ENCODE measurements at regions not wholly inside any gene's neighbourhood (a gene's known extent, or its start where the extent isn't known, plus 50 kb on each side); places are given as distances from the start of the nearest gene placed in this dataset.
"Not testable (repeated sequence)": the region's sequence is repeated elsewhere in the genome, so short reads cannot be mapped to it uniquely, and the experiment has no call there.

- H3K4me3 ChIP-seq (ENCODE audit: low read length); H3K36me3 ChIP-seq (ENCODE audit: control insufficient read depth, insufficient read depth, low read length); DNase-seq; H3K27me3 ChIP-seq (ENCODE audit: control insufficient read depth, insufficient read depth, low read length); H3K27ac ChIP-seq (ENCODE audit: low read length); H3K4me1 ChIP-seq (ENCODE audit: control insufficient read depth, insufficient read depth, low read length): not testable (repeated sequence)
- WGBS (ENCODE audit: insufficient coverage) = 6% methylated on average over 2 of the region's 3 CpGs
- H3K9me3 ChIP-seq (replicated peaks; ENCODE audit: control insufficient read depth, low read depth, low read length) = peaks cover 16% of the 10 kb centered on the region
These were observed 678.7 kb downstream of the KCNJ18 start for GRCh38 chr17:22370988-22371387.

- Histone ChIP-seq H3K27ac (ENCODE audit: low read length) (no peak overlapping the region), H3K4me1 (ENCODE audit: control insufficient read depth, insufficient read depth, low read length) (no peaks in the 10 kb centered on the region), H3K9me3 (replicated peaks; ENCODE audit: control insufficient read depth, low read depth, low read length) (peaks cover 13% of the 10 kb centered on the region), H3K4me3 (ENCODE audit: low read length) (no peak overlapping the region), H3K36me3 (ENCODE audit: control insufficient read depth, insufficient read depth, low read length) (no peaks in the 10 kb centered on the region), H3K27me3 (ENCODE audit: control insufficient read depth, insufficient read depth, low read length) (no peaks in the 10 kb centered on the region)
- DNase-seq = no peak
- 51% methylated on average over 4 of the region's 6 CpGs for WGBS (ENCODE audit: insufficient coverage)
These were observed 681.6 kb downstream of the KCNJ18 start for GRCh38 chr17:22373911-22374310.

- Histone ChIP-seq H3K27me3 (ENCODE audit: control insufficient read depth, insufficient read depth, low read length) (no peaks in the 10 kb centered on the region), H3K27ac (ENCODE audit: low read length) (no peak overlapping the region), H3K4me3 (ENCODE audit: low read length) (no peak overlapping the region), H3K9me3 (replicated peaks; ENCODE audit: control insufficient read depth, low read depth, low read length) (peaks cover 13% of the 10 kb centered on the region), H3K4me1 (ENCODE audit: control insufficient read depth, insufficient read depth, low read length) (no peaks in the 10 kb centered on the region), H3K36me3 (ENCODE audit: control insufficient read depth, insufficient read depth, low read length) (no peaks in the 10 kb centered on the region)
- 91% methylated on average over 14 of the region's 18 CpGs for WGBS (ENCODE audit: insufficient coverage)
- DNase-seq = no peak
These were observed 682.4 kb downstream of the KCNJ18 start for GRCh38 chr17:22374741-22375140.

GRCh38 chr17:22376747-22377146 lies 684.4 kb downstream of the KCNJ18 start:
- H3K36me3 ChIP-seq (ENCODE audit: control insufficient read depth, insufficient read depth, low read length); DNase-seq; H3K4me1 ChIP-seq (ENCODE audit: control insufficient read depth, insufficient read depth, low read length); H3K4me3 ChIP-seq (ENCODE audit: low read length); H3K27ac ChIP-seq (ENCODE audit: low read length); H3K27me3 ChIP-seq (ENCODE audit: control insufficient read depth, insufficient read depth, low read length): not testable (repeated sequence)
- peaks cover 10% of the 10 kb centered on the region for H3K9me3 ChIP-seq (replicated peaks; ENCODE audit: control insufficient read depth, low read depth, low read length)
- WGBS (ENCODE audit: insufficient coverage) = no CpG with 5 or more reads among the region's 41 CpGs

GRCh38 chr17:22378748-22379147 lies 686.4 kb downstream of the KCNJ18 start:
- not testable (repeated sequence) for DNase-seq; H3K36me3 ChIP-seq (ENCODE audit: control insufficient read depth, insufficient read depth, low read length); H3K4me3 ChIP-seq (ENCODE audit: low read length); H3K4me1 ChIP-seq (ENCODE audit: control insufficient read depth, insufficient read depth, low read length); H3K27me3 ChIP-seq (ENCODE audit: control insufficient read depth, insufficient read depth, low read length); H3K27ac ChIP-seq (ENCODE audit: low read length)
- no CpG with 5 or more reads among the region's 19 CpGs for WGBS (ENCODE audit: insufficient coverage)
- peaks cover 10% of the 10 kb centered on the region for H3K9me3 ChIP-seq (replicated peaks; ENCODE audit: control insufficient read depth, low read depth, low read length)

GRCh38 chr17:22381589-22381988 lies 689.3 kb downstream of the KCNJ18 start:
- not testable (repeated sequence) for H3K4me1 ChIP-seq (ENCODE audit: control insufficient read depth, insufficient read depth, low read length); H3K9me3 ChIP-seq (replicated peaks; ENCODE audit: control insufficient read depth, low read depth, low read length); DNase-seq; H3K27me3 ChIP-seq (ENCODE audit: control insufficient read depth, insufficient read depth, low read length); H3K4me3 ChIP-seq (ENCODE audit: low read length); H3K27ac ChIP-seq (ENCODE audit: low read length); H3K36me3 ChIP-seq (ENCODE audit: control insufficient read depth, insufficient read depth, low read length)
- no CpG with 5 or more reads among the region's 40 CpGs for WGBS (ENCODE audit: insufficient coverage)

GRCh38 chr17:22383772-22384460 lies 691.6 kb downstream of the KCNJ18 start:
- not testable (repeated sequence) for H3K4me1 ChIP-seq (ENCODE audit: control insufficient read depth, insufficient read depth, low read length); H3K27ac ChIP-seq (ENCODE audit: low read length); H3K4me3 ChIP-seq (ENCODE audit: low read length); H3K36me3 ChIP-seq (ENCODE audit: control insufficient read depth, insufficient read depth, low read length); H3K27me3 ChIP-seq (ENCODE audit: control insufficient read depth, insufficient read depth, low read length); DNase-seq; H3K9me3 ChIP-seq (replicated peaks; ENCODE audit: control insufficient read depth, low read depth, low read length)
- WGBS (ENCODE audit: insufficient coverage) = 86% methylated on average over 9 of the region's 60 CpGs

- H3K27me3 ChIP-seq (ENCODE audit: control insufficient read depth, insufficient read depth, low read length); H3K4me1 ChIP-seq (ENCODE audit: control insufficient read depth, insufficient read depth, low read length); H3K9me3 ChIP-seq (replicated peaks; ENCODE audit: control insufficient read depth, low read depth, low read length); H3K4me3 ChIP-seq (ENCODE audit: low read length); DNase-seq; H3K27ac ChIP-seq (ENCODE audit: low read length); H3K36me3 ChIP-seq (ENCODE audit: control insufficient read depth, insufficient read depth, low read length): not testable (repeated sequence)
- no CpG with 5 or more reads among the region's 19 CpGs for WGBS (ENCODE audit: insufficient coverage)
These were observed 692.1 kb downstream of the KCNJ18 start for GRCh38 chr17:22384461-22384800.

- H3K27ac ChIP-seq (ENCODE audit: low read length); H3K27me3 ChIP-seq (ENCODE audit: control insufficient read depth, insufficient read depth, low read length); H3K36me3 ChIP-seq (ENCODE audit: control insufficient read depth, insufficient read depth, low read length); DNase-seq; H3K4me1 ChIP-seq (ENCODE audit: control insufficient read depth, insufficient read depth, low read length); H3K4me3 ChIP-seq (ENCODE audit: low read length); H3K9me3 ChIP-seq (replicated peaks; ENCODE audit: control insufficient read depth, low read depth, low read length): not testable (repeated sequence)
- no CpG with 5 or more reads among the region's 19 CpGs for WGBS (ENCODE audit: insufficient coverage)
These were observed 706.1 kb downstream of the KCNJ18 start for GRCh38 chr17:22398446-22398845.

GRCh38 chr17:22399037-22399436 lies 706.7 kb downstream of the KCNJ18 start:
- H3K4me1 ChIP-seq (ENCODE audit: control insufficient read depth, insufficient read depth, low read length); H3K27me3 ChIP-seq (ENCODE audit: control insufficient read depth, insufficient read depth, low read length); H3K9me3 ChIP-seq (replicated peaks; ENCODE audit: control insufficient read depth, low read depth, low read length); DNase-seq; H3K27ac ChIP-seq (ENCODE audit: low read length); H3K36me3 ChIP-seq (ENCODE audit: control insufficient read depth, insufficient read depth, low read length); H3K4me3 ChIP-seq (ENCODE audit: low read length): not testable (repeated sequence)
- no CpG with 5 or more reads among the region's 40 CpGs for WGBS (ENCODE audit: insufficient coverage)

- no CpG with 5 or more reads among the region's 39 CpGs for WGBS (ENCODE audit: insufficient coverage)
- not testable (repeated sequence) for H3K4me1 ChIP-seq (ENCODE audit: control insufficient read depth, insufficient read depth, low read length); DNase-seq; H3K27ac ChIP-seq (ENCODE audit: low read length); H3K36me3 ChIP-seq (ENCODE audit: control insufficient read depth, insufficient read depth, low read length); H3K4me3 ChIP-seq (ENCODE audit: low read length); H3K9me3 ChIP-seq (replicated peaks; ENCODE audit: control insufficient read depth, low read depth, low read length); H3K27me3 ChIP-seq (ENCODE audit: control insufficient read depth, insufficient read depth, low read length)
These were observed 712.8 kb downstream of the KCNJ18 start for GRCh38 chr17:22405080-22405479.

Measured in muscle of leg (tissue), 3 donors.